Uterus (tissue), 2 donors: ENCODE measurements at regions not wholly inside any gene's neighbourhood (a gene's known extent, or its start where the extent isn't known, plus 50 kb on each side); places are given as distances from the start of the nearest gene placed in this dataset.

ENCODE experiments used
- POLR2A ChIP-seq, 2 donors: fragments of 450-650 bp; IDR thresholded peaks; one replicate each; pipeline ENCODE4 v1.6.1; 2016; ENCODE audit warnings: antibody characterized with exemption in 2 of 2, mild to moderate bottlenecking in 1 of 2, moderate library complexity in 1 of 2
- TF ChIP-seq, protein P1 (sequence below), 4 experiments: fragments of 200-600 bp in 2 of 4; fragments of 450-650 bp in 2 of 4; sonication (generic) in 2 of 4; IDR thresholded peaks; one replicate each; pipeline ENCODE4 v1.5.1; 2016 to 2019; ENCODE audit warnings: antibody characterized with exemption in 4 of 4, mild to moderate bottlenecking in 2 of 4, moderate library complexity in 1 of 4

DNA sequence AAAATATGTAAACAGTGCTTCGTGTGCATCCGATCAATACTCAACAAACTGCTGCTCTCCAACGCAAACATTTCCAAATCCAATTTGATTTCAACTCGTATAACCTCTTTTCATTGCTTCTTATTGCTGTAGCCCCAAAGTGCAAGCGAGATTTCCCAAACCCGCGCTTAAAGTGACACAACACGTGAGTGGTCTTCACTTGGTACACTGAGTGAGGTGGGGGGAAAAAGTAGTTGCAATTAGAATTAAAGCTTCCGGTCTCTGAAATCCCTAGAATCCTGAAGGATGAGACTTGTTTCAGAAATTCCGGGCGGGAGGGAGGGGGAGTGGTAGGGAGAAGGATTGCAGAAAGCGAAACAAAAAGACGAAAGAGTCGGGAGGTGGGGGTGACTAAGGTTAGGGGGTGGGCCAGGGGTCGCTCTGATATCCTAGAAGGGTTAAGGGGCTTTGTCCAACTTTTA is 387.5 kb downstream of the BCAT1 start:
- TF ChIP-seq, protein P1, sequence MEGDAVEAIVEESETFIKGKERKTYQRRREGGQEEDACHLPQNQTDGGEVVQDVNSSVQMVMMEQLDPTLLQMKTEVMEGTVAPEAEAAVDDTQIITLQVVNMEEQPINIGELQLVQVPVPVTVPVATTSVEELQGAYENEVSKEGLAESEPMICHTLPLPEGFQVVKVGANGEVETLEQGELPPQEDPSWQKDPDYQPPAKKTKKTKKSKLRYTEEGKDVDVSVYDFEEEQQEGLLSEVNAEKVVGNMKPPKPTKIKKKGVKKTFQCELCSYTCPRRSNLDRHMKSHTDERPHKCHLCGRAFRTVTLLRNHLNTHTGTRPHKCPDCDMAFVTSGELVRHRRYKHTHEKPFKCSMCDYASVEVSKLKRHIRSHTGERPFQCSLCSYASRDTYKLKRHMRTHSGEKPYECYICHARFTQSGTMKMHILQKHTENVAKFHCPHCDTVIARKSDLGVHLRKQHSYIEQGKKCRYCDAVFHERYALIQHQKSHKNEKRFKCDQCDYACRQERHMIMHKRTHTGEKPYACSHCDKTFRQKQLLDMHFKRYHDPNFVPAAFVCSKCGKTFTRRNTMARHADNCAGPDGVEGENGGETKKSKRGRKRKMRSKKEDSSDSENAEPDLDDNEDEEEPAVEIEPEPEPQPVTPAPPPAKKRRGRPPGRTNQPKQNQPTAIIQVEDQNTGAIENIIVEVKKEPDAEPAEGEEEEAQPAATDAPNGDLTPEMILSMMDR (IDR thresholded peaks at IDR 0.05), result no peak
- no peak for TF ChIP-seq POLR2A (IDR thresholded peaks at IDR 0.05)
